Testis (tissue), 2 donors: ENCODE measurements at regions not wholly inside any gene's neighbourhood (a gene's known extent, or its start where the extent isn't known, plus 50 kb on each side); places are given as distances from the start of the nearest gene placed in this dataset.

Experiments
- DNase-seq: peaks from one replicate; pipeline ENCODE4 v3.0.0-alpha.2; 2019
- H3K27ac ChIP-seq, 2 donors: fragments of 200-600 bp; sonication (generic); one replicate each; pipeline ENCODE4 v1.5.1; 2019
- H3K27me3 ChIP-seq: fragments of 200-600 bp; sonication (generic); one replicate; pipeline ENCODE4 v1.5.1; 2019
- H3K36me3 ChIP-seq: fragments of 200-600 bp; sonication (generic); one replicate; pipeline ENCODE4 v1.5.1; 2017; ENCODE audit warnings: low read depth; ENCODE audit errors: missing control alignments
- H3K4me1 ChIP-seq: fragments of 200-600 bp; sonication (generic); one replicate; pipeline ENCODE4 v1.5.1; 2019
- H3K4me3 ChIP-seq, 2 donors: fragments of 200-600 bp; sonication (generic); one replicate each; pipeline ENCODE4 v1.5.1; 2017 to 2019
- H3K9me3 ChIP-seq: fragments of 200-600 bp; sonication (generic); one replicate; pipeline ENCODE4 v1.5.1; 2017
- CTCF ChIP-seq, 3 experiments: fragments of 450-650 bp in 2 of 3; fragments of 200-600 bp in 1 of 3; sonication (generic) in 1 of 3; IDR thresholded peaks; one replicate each; pipeline ENCODE4 v1.5.1; 2016 to 2019; ENCODE audit warnings: antibody characterized with exemption in 3 of 3, mild to moderate bottlenecking in 2 of 3, moderate library complexity in 1 of 3
- POLR2A ChIP-seq: fragments of 450-650 bp; IDR thresholded peaks from one replicate; pipeline ENCODE4 v1.6.1; 2017; ENCODE audit warnings: antibody characterized with exemption, mild to moderate bottlenecking, moderate library complexity
- WGBS, 2 donors: methylation state at CpG; one replicate each; pipeline ENCODE4 v1.1.5; 2018; 5-methylcytosine and 5-hydroxymethylcytosine counted together
- intact Hi-C: fragments of 100-400 bp; cut with DNase I; formaldehyde crosslinking; loops from one replicate; pipeline ENCODE4 v1.15.1; 2023; ENCODE audit warnings: low total_unique reads

- intact Hi-C loops: no loop called here
- TF ChIP-seq CTCF (IDR thresholded peaks at IDR 0.05): no peak
- Histone ChIP-seq H3K27ac (no peak overlapping the region), H3K36me3 (no peaks in the 10 kb centered on the region), H3K4me3 (no peak overlapping the region), H3K27me3 (no peaks in the 10 kb centered on the region), H3K9me3 (no peaks in the 10 kb centered on the region), H3K4me1 (no peaks in the 10 kb centered on the region)
- no peak for DNase-seq
- WGBS, 2 donors: 74 to 79% methylated on average over 1 of the region's 1 CpG
These were observed 176.8 kb downstream of the MAT2B start for GRCh38 chr5:163682234-163682633.

GRCh38 chr5:163687414-163687813 lies 182.0 kb downstream of the MAT2B start:
- no peaks in the 10 kb centered on the region for H3K9me3 ChIP-seq

GRCh38 chr5:163692091-163692490 lies 186.7 kb downstream of the MAT2B start:
- WGBS, 2 donors: 89 to 90% methylated on average over 2 of the region's 2 CpGs
- Histone ChIP-seq H3K27me3 (no peaks in the 10 kb centered on the region), H3K4me3 (no peak overlapping the region), H3K27ac (no peak overlapping the region), H3K36me3 (no peaks in the 10 kb centered on the region), H3K9me3 (no peaks in the 10 kb centered on the region), H3K4me1 (no peaks in the 10 kb centered on the region)
- no peak for DNase-seq
- intact Hi-C loops: no loop called here
- no peak for TF ChIP-seq CTCF (IDR thresholded peaks at IDR 0.05)
- no peak for TF ChIP-seq POLR2A

More at GRCh38 chr5:163687414-163687813, 182.0 kb downstream of the MAT2B start:
- intact Hi-C loops: no loop called here
- H3K4me1 ChIP-seq: no peaks in the 10 kb centered on the region
- WGBS, 2 donors: 48 to 62% methylated on average over 3 of the region's 3 CpGs
- H3K27ac ChIP-seq: no peak overlapping the region
- H3K27me3 ChIP-seq: no peaks in the 10 kb centered on the region
- H3K4me3 ChIP-seq: no peak overlapping the region
- no peak for DNase-seq
- TF ChIP-seq CTCF (IDR thresholded peaks at IDR 0.05) (no peak), POLR2A (no peak)
- no peaks in the 10 kb centered on the region for H3K36me3 ChIP-seq

GRCh38 chr5:163695830-163696578 lies 190.6 kb downstream of the MAT2B start:
- Histone ChIP-seq H3K36me3 (no peaks in the 10 kb centered on the region), H3K4me3 (no peak overlapping the region), H3K4me1 (no peaks in the 10 kb centered on the region), H3K9me3 (no peaks in the 10 kb centered on the region), H3K27me3 (no peaks in the 10 kb centered on the region), H3K27ac (no peak overlapping the region)
- TF ChIP-seq POLR2A: no peak
- TF ChIP-seq CTCF (IDR thresholded peaks at IDR 0.05): peak in 2 of 3 experiments; percentile 22 to 42
- intact Hi-C loops: no loop called here
- DNase-seq: peak; percentile 56
- WGBS, 2 donors: 41 to 52% methylated on average over 10 of the region's 10 CpGs

- Histone ChIP-seq H3K4me3 (no peak overlapping the region), H3K36me3 (no peaks in the 10 kb centered on the region), H3K4me1 (no peaks in the 10 kb centered on the region), H3K9me3 (no peaks in the 10 kb centered on the region), H3K27ac (no peak overlapping the region), H3K27me3 (no peaks in the 10 kb centered on the region)
- TF ChIP-seq CTCF (IDR thresholded peaks at IDR 0.05): no peak
- no peak for TF ChIP-seq POLR2A
- no peak for DNase-seq
- intact Hi-C loops: no loop called here
- WGBS, 2 donors: 45 to 73% methylated on average over 5 of the region's 5 CpGs
These were observed 191.1 kb downstream of the MAT2B start for GRCh38 chr5:163696579-163696887.
